OCI-LY1 (cell line): ENCODE measurements at regions not wholly inside any gene's neighbourhood (a gene's known extent, or its start where the extent isn't known, plus 50 kb on each side); places are given as distances from the start of the nearest gene placed in this dataset.

Experiments used
- EZH2 ChIP-seq: fragments of 200-600 bp; sonication (generic), shearing (Covaris generic); IDR thresholded peaks from 2 replicates; pipeline ENCODE4 v1.8.0; 2017; ENCODE audit warnings: borderline replicate concordance, mixed run types, mild to moderate bottlenecking, antibody characterized with exemption, low read length, moderate library complexity, mixed read lengths
- TF ChIP-seq, protein P1 (sequence below): fragments of 200-600 bp; sonication (generic), shearing (Covaris generic); IDR thresholded peaks from 2 replicates; pipeline ENCODE4 v1.5.1; 2017; ENCODE audit warnings: mild to moderate bottlenecking, antibody characterized with exemption, low read length, moderate library complexity, mixed read lengths

DNA sequence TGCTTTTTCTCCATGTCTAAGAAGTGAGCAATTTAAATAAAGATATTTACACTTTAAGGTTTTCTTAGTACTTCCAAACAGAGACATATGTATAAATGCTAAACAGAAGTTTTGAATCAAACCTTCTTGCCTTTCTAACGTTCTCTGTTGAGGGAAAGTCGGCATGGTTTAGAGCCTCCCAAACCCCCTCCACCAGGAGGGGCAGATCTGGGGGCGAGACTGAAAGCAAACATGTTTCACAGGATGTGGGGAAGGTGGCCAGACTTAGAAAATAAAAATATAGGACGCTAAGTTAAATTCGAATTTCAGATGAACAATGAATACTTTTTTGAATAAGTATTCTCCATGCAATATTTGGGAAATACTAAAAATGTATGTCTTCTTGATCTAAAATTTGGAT lies 208.3 kb upstream of the SHH start:
- TF ChIP-seq, protein P1, sequence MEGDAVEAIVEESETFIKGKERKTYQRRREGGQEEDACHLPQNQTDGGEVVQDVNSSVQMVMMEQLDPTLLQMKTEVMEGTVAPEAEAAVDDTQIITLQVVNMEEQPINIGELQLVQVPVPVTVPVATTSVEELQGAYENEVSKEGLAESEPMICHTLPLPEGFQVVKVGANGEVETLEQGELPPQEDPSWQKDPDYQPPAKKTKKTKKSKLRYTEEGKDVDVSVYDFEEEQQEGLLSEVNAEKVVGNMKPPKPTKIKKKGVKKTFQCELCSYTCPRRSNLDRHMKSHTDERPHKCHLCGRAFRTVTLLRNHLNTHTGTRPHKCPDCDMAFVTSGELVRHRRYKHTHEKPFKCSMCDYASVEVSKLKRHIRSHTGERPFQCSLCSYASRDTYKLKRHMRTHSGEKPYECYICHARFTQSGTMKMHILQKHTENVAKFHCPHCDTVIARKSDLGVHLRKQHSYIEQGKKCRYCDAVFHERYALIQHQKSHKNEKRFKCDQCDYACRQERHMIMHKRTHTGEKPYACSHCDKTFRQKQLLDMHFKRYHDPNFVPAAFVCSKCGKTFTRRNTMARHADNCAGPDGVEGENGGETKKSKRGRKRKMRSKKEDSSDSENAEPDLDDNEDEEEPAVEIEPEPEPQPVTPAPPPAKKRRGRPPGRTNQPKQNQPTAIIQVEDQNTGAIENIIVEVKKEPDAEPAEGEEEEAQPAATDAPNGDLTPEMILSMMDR, result no peak
- TF ChIP-seq EZH2, result no peak
